Omental fat pad (tissue), 3 donors: ENCODE measurements at regions not wholly inside any gene's neighbourhood (a gene's known extent, or its start where the extent isn't known, plus 50 kb on each side); places are given as distances from the start of the nearest gene placed in this dataset.

Experiments used
- ATAC-seq: fragments of 150-250 bp; one replicate; pipeline ENCODE4 v1.9.1; 2016; ENCODE audit warnings: mild to moderate bottlenecking, moderate library complexity; ENCODE audit not compliant: low FRiP score
- DNase-seq: peaks from one replicate; pipeline ENCODE4 v3.0.0-alpha.2; 2019; ENCODE audit warnings: low spot score
- CTCF ChIP-seq, 3 donors: fragments of 450-650 bp; IDR thresholded peaks; one replicate each; pipeline ENCODE4 v1.5.1; 2016 to 2017; ENCODE audit warnings: antibody characterized with exemption in 3 of 3, mild to moderate bottlenecking in 3 of 3, moderate library complexity in 2 of 3

- ATAC-seq (no peak), DNase-seq (no peak)
- no peak for TF ChIP-seq CTCF (IDR thresholded peaks at IDR 0.05)
Measured at GRCh38 chr5:54838843-54839242, 146.6 kb downstream of the ESM1 start.

GRCh38 chr5:54837981-54838380 is 147.4 kb downstream of the ESM1 start:
- DNase-seq = no peak
- no peak for TF ChIP-seq CTCF (IDR thresholded peaks at IDR 0.05)
- no peak for ATAC-seq

- no peak for ATAC-seq
- DNase-seq = no peak
- no peak for TF ChIP-seq CTCF (IDR thresholded peaks at IDR 0.05)
Measured at GRCh38 chr5:54837093-54837492, 148.3 kb downstream of the ESM1 start.

DNA sequence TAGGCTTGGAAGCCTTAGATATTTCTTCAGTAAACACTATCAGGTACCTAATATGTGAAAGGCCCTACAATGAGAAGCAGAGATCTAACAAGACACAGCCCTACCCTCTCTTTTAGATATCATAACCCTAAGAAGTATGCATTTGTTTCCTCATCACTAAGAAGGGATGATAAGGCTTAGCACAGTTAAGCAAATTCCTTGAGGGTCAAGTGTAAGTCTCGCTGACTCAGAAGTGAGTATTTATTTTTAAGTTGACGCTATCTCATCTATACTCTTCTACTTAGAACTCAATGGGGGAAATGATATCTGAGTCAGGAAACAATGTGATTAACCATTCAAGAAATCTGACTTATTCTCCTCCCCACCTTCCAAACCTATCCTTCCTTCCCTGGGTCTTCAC is 149.7 kb downstream of the ESM1 start:
- DNase-seq (no peak), ATAC-seq (peak; percentile 5)
- no peak for TF ChIP-seq CTCF (IDR thresholded peaks at IDR 0.05)

DNA sequence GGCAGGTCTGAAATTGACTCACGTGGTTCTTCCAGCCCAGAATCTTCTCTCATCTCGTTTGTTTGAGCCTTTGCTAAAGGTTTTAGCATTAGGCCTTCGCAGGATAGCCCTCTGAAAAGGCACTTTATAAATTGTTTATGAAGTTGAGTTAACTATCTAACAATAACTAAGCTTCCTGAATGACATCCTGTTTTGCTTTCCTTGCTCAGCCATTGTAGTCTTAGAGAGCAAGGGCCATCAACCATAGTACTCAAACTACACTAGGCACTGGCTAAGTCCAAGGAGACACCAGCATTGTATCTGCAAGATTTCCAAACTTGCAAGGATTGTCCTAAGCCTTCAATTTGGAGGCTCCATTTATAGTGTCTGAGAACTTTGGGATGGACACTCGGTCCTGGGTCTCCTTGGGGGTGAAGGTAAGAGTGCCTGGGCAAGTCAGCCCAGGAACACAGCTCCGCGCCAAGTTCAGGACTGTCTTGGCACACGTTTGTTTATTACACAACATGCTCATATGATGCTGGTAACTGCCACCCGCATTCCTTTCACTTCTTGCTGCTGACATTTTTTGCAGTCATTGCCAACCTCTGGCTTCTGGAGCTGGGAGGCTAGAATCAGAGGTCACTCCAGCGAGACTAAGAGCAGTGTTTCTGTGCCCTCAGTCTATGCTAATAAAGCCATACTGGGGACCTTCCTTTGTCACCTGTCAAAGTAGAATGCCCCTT is 151.1 kb downstream of the ESM1 start:
- no peak for TF ChIP-seq CTCF (IDR thresholded peaks at IDR 0.05)
- no peak for DNase-seq
- no peak for ATAC-seq

GRCh38 chr5:54833590-54833989 is 151.8 kb downstream of the ESM1 start:
- DNase-seq (no peak), ATAC-seq (no peak)
- TF ChIP-seq CTCF (IDR thresholded peaks at IDR 0.05) = no peak

DNA sequence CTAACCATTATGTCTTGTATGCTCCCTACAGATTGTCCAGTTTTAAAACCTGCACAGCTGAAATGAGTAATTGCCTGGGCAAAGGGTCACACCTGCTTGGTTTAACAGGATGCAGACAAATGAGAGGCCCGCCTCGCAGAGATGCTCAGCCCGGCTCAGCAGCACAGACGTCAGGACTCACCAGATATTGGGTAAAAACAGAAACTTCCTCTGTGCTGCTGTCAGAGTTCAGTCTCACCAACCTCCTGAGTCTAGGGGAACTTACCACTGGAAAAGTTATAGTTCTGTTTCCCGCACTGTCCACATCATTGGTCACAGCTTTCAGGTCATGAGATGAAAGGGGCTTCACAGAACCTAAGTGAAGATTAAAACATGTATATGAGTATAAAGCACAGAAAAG is 152.5 kb downstream of the ESM1 start:
- TF ChIP-seq CTCF (IDR thresholded peaks at IDR 0.05) = no peak
- no peak for ATAC-seq
- DNase-seq = no peak
